VCaP (cell line): ENCODE measurements at regions not wholly inside any gene's neighbourhood (a gene's known extent, or its start where the extent isn't known, plus 50 kb on each side); places are given as distances from the start of the nearest gene placed in this dataset.

Experiments
- H3K27ac ChIP-seq: fragments of 450-650 bp; 2 replicates; pipeline ENCODE4 v1.5.1; 2017
- CTCF ChIP-seq: fragments of 450-650 bp; conservative IDR thresholded peaks from 2 replicates; pipeline ENCODE4 v1.5.1; 2017; ENCODE audit warnings: mild to moderate bottlenecking, moderate library complexity

- no peak for TF ChIP-seq CTCF
- no peak overlapping the region for H3K27ac ChIP-seq
Measured at GRCh38 chr16:62939687-62940086, 903.4 kb upstream of the CDH8 start.

GRCh38 chr16:62933929-62934328 is 897.7 kb upstream of the CDH8 start:
- no peak for TF ChIP-seq CTCF
- no peak overlapping the region for H3K27ac ChIP-seq

GRCh38 chr16:62929593-62929992 is 893.4 kb upstream of the CDH8 start:
- TF ChIP-seq CTCF = no peak
- no peak overlapping the region for H3K27ac ChIP-seq

- no peak overlapping the region for H3K27ac ChIP-seq
- no peak for TF ChIP-seq CTCF
Measured at GRCh38 chr16:62927122-62927521, 890.9 kb upstream of the CDH8 start.

- no peak overlapping the region for H3K27ac ChIP-seq
- no peak for TF ChIP-seq CTCF
Measured at GRCh38 chr16:62926121-62926801, 890.0 kb upstream of the CDH8 start.

DNA sequence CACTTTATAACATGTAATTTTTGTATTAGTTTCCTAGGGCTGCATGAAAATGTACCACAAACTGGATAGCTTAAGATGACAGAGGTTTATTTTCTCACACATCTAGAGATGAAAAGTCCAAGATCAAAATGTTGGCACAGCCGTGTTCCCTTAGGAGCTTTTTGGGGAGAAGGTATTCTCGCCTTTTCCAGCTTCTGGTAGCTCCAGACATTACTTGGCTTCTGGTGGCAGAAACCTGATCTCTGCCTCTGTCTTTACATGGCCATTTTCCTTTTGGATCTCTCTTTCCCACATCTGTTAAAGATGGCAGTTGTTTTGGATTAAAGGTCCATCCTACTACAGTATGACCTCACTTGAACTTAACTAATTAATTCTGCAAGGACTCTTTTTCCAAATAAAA is 885.7 kb upstream of the CDH8 start:
- no peak for TF ChIP-seq CTCF
- no peak overlapping the region for H3K27ac ChIP-seq

- no peak for TF ChIP-seq CTCF
- H3K27ac ChIP-seq = no peak overlapping the region
Measured at GRCh38 chr16:62913924-62914323, 877.7 kb upstream of the CDH8 start.
